ENCODE measurements at regions not wholly inside any gene's neighbourhood (a gene's known extent, or its start where the extent isn't known, plus 50 kb on each side); places are given as distances from the start of the nearest gene placed in this dataset.

- H3K4me1 ChIP-seq = peaks cover 0 to 3% (median 0%) of the 10 kb centered on the region in 4 donors
- intact Hi-C loops (cut with DNase I) = no loop called here
- no peak overlapping the region for H3K27ac ChIP-seq (replicated peaks in 1 of 4)
- DNase-seq (ENCODE audit: extremely low spot score) = no peak
- peaks cover 0 to 13% (median 7%) of the 10 kb centered on the region in 4 donors for H3K9me3 ChIP-seq
- H3K27me3 ChIP-seq = no peaks in the 10 kb centered on the region
- no peak overlapping the region for H3K4me3 ChIP-seq
- 40% methylated on average over 4 of the region's 5 CpGs for WGBS
- no peaks in the 10 kb centered on the region for H3K36me3 ChIP-seq
- TF ChIP-seq POLR2A (IDR thresholded peaks at IDR 0.05; ENCODE audit: low read depth) = no peak
These were observed 62.9 kb upstream of the FAM110C start for GRCh38 chr2:108920-109809.

GRCh38 chr2:101016-101415, 54.7 kb upstream of the FAM110C start:
- H3K4me1 ChIP-seq = no peaks in the 10 kb centered on the region
- no peak overlapping the region for H3K27ac ChIP-seq (replicated peaks in 1 of 4)
- no peak overlapping the region for H3K4me3 ChIP-seq
- no peaks in the 10 kb centered on the region for H3K27me3 ChIP-seq
- H3K9me3 ChIP-seq = peaks cover 0 to 11% (median 3%) of the 10 kb centered on the region in 4 donors
- TF ChIP-seq EP300 (IDR thresholded peaks at IDR 0.05) (no peak), POLR2AphosphoS5 (IDR thresholded peaks at IDR 0.05) (no peak), POLR2A (IDR thresholded peaks at IDR 0.05; ENCODE audit: low read depth) (no peak), CTCF (IDR thresholded peaks at IDR 0.05) (no peak)
- no peaks in the 10 kb centered on the region for H3K36me3 ChIP-seq
- intact Hi-C loops (cut with DNase I) = no loop called here
- no peak for DNase-seq (ENCODE audit: extremely low spot score)
- whole genome bisulfite sequencing = 84% methylated on average over 11 of the region's 11 CpGs

Data from esophagus muscularis mucosa (tissue), 4 donors.